ENCODE measurements at regions not wholly inside any gene's neighbourhood (a gene's known extent, or its start where the extent isn't known, plus 50 kb on each side); places are given as distances from the start of the nearest gene placed in this dataset.

- Mint-ChIP-seq H3K36me3 (ENCODE audit: insufficient read depth, unreplicated experiment) (no peaks in the 10 kb centered on the region), H3K27ac (ENCODE audit: unreplicated experiment) (peak overlapping the region; percentile 71), H3K9me3 (ENCODE audit: low read depth, unreplicated experiment) (no peaks in the 10 kb centered on the region), H3K27me3 (ENCODE audit: unreplicated experiment) (no peaks in the 10 kb centered on the region), H3K4me1 (ENCODE audit: low read depth, unreplicated experiment) (peaks cover 11% of the 10 kb centered on the region), H3K4me3 (ENCODE audit: low read depth, unreplicated experiment) (peak overlapping the region; percentile 28)
- CTCF ChIA-PET, result interaction anchor here (0.6 to 1.2 kb wide), 2 partner anchors 9 to 663 kb away, joined by 4 to 9 read pairs; no protein-coding TSS in a partner anchor
- no peak for TF ChIP-seq CTCF (IDR thresholded peaks at IDR 0.05; ENCODE audit: unreplicated experiment)
- no TSS peak for BruUV-seq (replicated peaks)
- intact Hi-C loops (cut with micrococcal nuclease; ENCODE audit: unreplicated experiment), result no loop called here
- peak; percentile 85 for DNase-seq
These were observed 348.0 kb upstream of the DPPA4 start for GRCh38 chr3:109685084-109686079.

GRCh38 chr3:109687626-109688025 lies 350.3 kb upstream of the DPPA4 start:
- intact Hi-C loops (cut with micrococcal nuclease; ENCODE audit: unreplicated experiment), result no loop called here
- CTCF ChIA-PET, result no interaction called here

GRCh38 chr3:109696932-109697331 lies 359.6 kb upstream of the DPPA4 start:
- no peak for TF ChIP-seq CTCF (IDR thresholded peaks at IDR 0.05; ENCODE audit: unreplicated experiment)
- intact Hi-C loops (cut with micrococcal nuclease; ENCODE audit: unreplicated experiment), result no loop called here
- BruUV-seq (replicated peaks), result no TSS peak
- CTCF ChIA-PET, result no interaction called here
- Mint-ChIP-seq H3K27ac (ENCODE audit: unreplicated experiment) (no peak overlapping the region), H3K9me3 (ENCODE audit: low read depth, unreplicated experiment) (peaks cover 8% of the 10 kb centered on the region), H3K4me1 (ENCODE audit: low read depth, unreplicated experiment) (peaks cover 15% of the 10 kb centered on the region), H3K4me3 (ENCODE audit: low read depth, unreplicated experiment) (no peak overlapping the region), H3K36me3 (ENCODE audit: insufficient read depth, unreplicated experiment) (no peaks in the 10 kb centered on the region), H3K27me3 (ENCODE audit: unreplicated experiment) (no peaks in the 10 kb centered on the region)
- no peak for DNase-seq

More at GRCh38 chr3:109687626-109688025, 350.3 kb upstream of the DPPA4 start:
- no peak for DNase-seq
- TF ChIP-seq CTCF (IDR thresholded peaks at IDR 0.05; ENCODE audit: unreplicated experiment), result no peak
- Mint-ChIP-seq H3K27me3 (ENCODE audit: unreplicated experiment) (no peaks in the 10 kb centered on the region), H3K36me3 (ENCODE audit: insufficient read depth, unreplicated experiment) (no peaks in the 10 kb centered on the region), H3K9me3 (ENCODE audit: low read depth, unreplicated experiment) (peaks cover 3% of the 10 kb centered on the region), H3K27ac (ENCODE audit: unreplicated experiment) (no peak overlapping the region), H3K4me1 (ENCODE audit: low read depth, unreplicated experiment) (peaks cover 18% of the 10 kb centered on the region), H3K4me3 (ENCODE audit: low read depth, unreplicated experiment) (no peak overlapping the region)
- BruUV-seq (replicated peaks), result no TSS peak

- Mint-ChIP-seq H3K4me1 (ENCODE audit: low read depth, unreplicated experiment) (peaks cover 8% of the 10 kb centered on the region), H3K27ac (ENCODE audit: unreplicated experiment) (no peak overlapping the region), H3K36me3 (ENCODE audit: insufficient read depth, unreplicated experiment) (no peaks in the 10 kb centered on the region), H3K27me3 (ENCODE audit: unreplicated experiment) (no peaks in the 10 kb centered on the region), H3K4me3 (ENCODE audit: low read depth, unreplicated experiment) (no peak overlapping the region), H3K9me3 (ENCODE audit: low read depth, unreplicated experiment) (no peaks in the 10 kb centered on the region)
- CTCF ChIA-PET, result no interaction called here
- peak; percentile 38 for DNase-seq
- intact Hi-C loops (cut with micrococcal nuclease; ENCODE audit: unreplicated experiment), result no loop called here
- TF ChIP-seq CTCF (IDR thresholded peaks at IDR 0.05; ENCODE audit: unreplicated experiment), result no peak
- BruUV-seq (replicated peaks), result no TSS peak
These were observed 364.9 kb upstream of the DPPA4 start for GRCh38 chr3:109702252-109702651.

Measured in Calu3 (cell line).